IMR-90 (cell line): ENCODE measurements at regions not wholly inside any gene's neighbourhood (a gene's known extent, or its start where the extent isn't known, plus 50 kb on each side); places are given as distances from the start of the nearest gene placed in this dataset.

Source experiments
- CHD1 ChIP-seq: IDR thresholded peaks from 2 replicates; pipeline ENCODE4 v1.6.1; 2012; ENCODE audit warnings: low read depth, low read length, improper control_type of control experiment
- CTCF ChIP-seq: conservative IDR thresholded peaks from 2 replicates; pipeline ENCODE4 v1.5.1; 2012; ENCODE audit warnings: mild to moderate bottlenecking, low read depth, low read length, improper control_type of control experiment
- FOS ChIP-seq: fragments of 150-350 bp; IDR thresholded peaks from 2 replicates; pipeline ENCODE4 v1.6.1; 2016; ENCODE audit warnings: low read depth, low read length
- MAFK ChIP-seq: IDR thresholded peaks from 2 replicates; pipeline ENCODE4 v1.6.1; 2012; ENCODE audit warnings: low read depth, low read length, improper control_type of control experiment
- MXI1 ChIP-seq: IDR thresholded peaks from 2 replicates; pipeline ENCODE4 v1.6.1; 2012; ENCODE audit warnings: low read depth, mild to moderate bottlenecking, low read length, moderate library complexity, borderline replicate concordance
- NFE2L2 ChIP-seq: fragments of 150-350 bp; IDR thresholded peaks from 2 replicates; pipeline ENCODE4 v1.6.1; 2016; ENCODE audit warnings: low read depth, mild to moderate bottlenecking, low read length
- POLR2A ChIP-seq: IDR thresholded peaks from 2 replicates; pipeline ENCODE4 v1.6.1; 2012; ENCODE audit warnings: mild to moderate bottlenecking, low read depth, low read length
- RAD21 ChIP-seq: IDR thresholded peaks from 2 replicates; pipeline ENCODE4 v1.6.1; 2012; ENCODE audit warnings: low read length, improper control_type of control experiment
- RCOR1 ChIP-seq: IDR thresholded peaks from 2 replicates; pipeline ENCODE4 v1.6.1; 2012; ENCODE audit warnings: mild to moderate bottlenecking, low read length, improper control_type of control experiment; ENCODE audit not compliant: insufficient replicate concordance
- USF2 ChIP-seq: fragments of 150-350 bp; IDR thresholded peaks from 2 replicates; pipeline ENCODE4 v1.6.1; 2017; ENCODE audit warnings: mild to moderate bottlenecking, antibody characterized with exemption, low read length, low read depth

GRCh38 chr16:9593440-9593839 is 502.0 kb downstream of the HAPSTR1 start:
- TF ChIP-seq POLR2A, result no peak
- TF ChIP-seq RAD21, result no peak
- no peak for TF ChIP-seq CTCF
- no peak for TF ChIP-seq FOS
- no peak for TF ChIP-seq MXI1
- TF ChIP-seq USF2, result no peak
- no peak for TF ChIP-seq RCOR1
- TF ChIP-seq CHD1, result no peak
- TF ChIP-seq NFE2L2, result no peak
- TF ChIP-seq MAFK, result no peak
